NCI-H526 treated with DMSO at 0.1 percent for 48 hours (cell line): ENCODE measurements at regions not wholly inside any gene's neighbourhood (a gene's known extent, or its start where the extent isn't known, plus 50 kb on each side); places are given as distances from the start of the nearest gene placed in this dataset.

ENCODE experiments used
- DNase-seq: peaks from one replicate; lab custom pipeline; 2025; lab: John Stamatoyannopoulos, UW

DNA sequence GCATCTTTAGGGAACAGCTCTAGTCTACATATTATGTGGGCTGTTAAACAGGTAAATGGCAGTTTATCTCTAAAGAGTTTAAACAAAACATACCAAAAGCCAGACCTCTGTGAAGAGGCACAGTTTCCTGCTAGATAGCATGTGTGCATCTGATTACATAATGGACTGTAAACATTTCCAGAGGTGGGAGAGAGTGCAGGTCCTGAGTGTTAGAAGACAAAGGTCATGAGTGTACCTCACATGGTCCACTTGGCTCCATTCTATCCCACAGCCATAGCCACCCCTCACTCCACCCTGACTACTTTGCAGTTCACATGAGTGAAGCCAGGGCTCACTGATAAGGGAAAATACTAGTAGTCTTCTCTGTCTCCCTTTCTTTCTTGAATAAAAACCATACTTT is 233.4 kb downstream of the MTX2 start:
- no peak for DNase-seq

- DNase-seq, result no peak
Measured at GRCh38 chr2:176503776-176504175, 234.5 kb downstream of the MTX2 start.

- no peak for DNase-seq
Measured at GRCh38 chr2:176504440-176504839, 235.2 kb downstream of the MTX2 start.

GRCh38 chr2:176507786-176508185 is 238.5 kb downstream of the MTX2 start:
- DNase-seq, result no peak

DNA sequence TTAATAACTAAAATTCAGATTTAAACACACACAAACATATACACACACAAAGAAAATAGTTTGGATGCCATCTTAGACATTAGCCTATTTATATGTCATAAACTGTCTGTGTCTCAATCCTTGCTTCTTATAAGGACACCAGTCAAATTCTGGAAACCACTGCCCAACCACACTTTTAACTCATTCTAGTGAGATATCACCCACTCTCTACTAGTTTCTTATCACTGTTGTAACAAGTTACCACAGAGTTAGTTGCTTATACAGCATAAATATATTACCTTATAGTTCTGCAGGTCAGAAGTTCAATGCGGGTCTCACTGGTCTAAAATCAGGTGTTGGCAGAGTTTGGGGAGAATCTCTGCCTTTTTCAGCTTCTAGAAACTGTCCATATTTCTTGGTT is 239.1 kb downstream of the MTX2 start:
- no peak for DNase-seq

DNA sequence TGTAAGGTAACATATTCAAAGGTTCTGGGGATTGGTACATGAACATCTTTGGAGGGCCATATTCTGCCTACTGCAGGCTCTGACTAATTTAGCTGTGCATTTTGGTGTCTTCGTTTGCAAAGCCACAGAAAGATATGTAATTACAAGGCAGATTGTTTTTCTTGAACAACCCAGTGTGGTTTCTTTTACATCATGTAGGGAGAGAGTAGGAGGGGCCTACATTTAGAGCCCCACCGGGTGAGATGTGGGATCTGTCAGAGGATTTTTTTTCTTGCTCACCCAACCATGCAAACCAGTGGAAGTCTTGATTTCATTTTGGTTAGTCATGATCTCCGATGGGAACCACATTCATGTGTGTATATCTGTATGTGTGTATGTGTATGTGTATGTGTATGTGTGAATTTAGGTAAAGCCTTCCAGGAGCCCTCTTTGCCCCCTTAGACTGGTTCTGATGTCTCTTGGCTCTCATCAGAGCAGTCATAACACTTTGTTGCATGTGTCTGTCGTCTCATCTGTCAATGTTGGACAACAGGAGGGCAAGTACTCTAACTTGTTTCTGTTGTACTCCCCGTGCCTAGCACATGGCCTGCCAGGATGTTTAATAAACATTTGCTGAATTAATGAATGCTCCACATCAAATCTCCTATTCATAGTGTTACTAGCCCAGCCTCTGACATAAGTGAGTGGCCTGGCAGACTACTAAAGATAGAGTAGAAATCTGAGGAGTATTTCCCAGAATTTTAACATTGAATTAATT is 239.9 kb downstream of the MTX2 start:
- no peak for DNase-seq

GRCh38 chr2:176514276-176514675 is 245.0 kb downstream of the MTX2 start:
- DNase-seq, result no peak

DNA sequence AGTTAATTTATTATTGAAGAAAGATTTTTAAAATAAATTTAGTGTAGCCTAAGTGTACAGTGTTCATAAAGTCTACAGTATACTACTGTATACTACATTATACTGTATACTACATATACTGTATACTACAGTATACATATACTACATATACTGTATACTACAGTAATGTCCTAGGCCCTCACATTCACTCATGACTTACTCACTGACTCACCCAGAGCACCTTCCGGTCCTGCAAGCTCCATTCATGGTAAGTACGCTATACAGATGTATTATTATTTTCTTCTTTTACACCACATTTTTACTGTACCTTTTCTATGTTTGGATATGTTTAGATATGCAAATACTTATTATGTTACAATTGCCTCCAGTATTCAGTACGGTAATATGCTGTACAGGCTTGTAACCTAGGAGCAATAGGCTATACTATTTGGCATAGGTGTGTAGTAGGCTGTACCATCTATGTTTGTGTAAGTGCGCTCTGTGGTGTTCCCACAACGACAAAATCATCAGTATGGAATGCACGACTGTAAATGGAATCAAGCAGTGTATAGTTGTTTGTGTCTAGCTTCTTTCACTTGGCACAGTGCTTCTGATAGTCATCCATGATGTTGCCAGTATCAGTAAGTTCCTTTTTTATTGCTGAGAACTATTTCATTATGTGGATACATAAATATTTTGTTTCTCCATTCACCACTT is 245.7 kb downstream of the MTX2 start:
- DNase-seq, result peak; percentile 8

GRCh38 chr2:176516051-176516602 is 246.9 kb downstream of the MTX2 start:
- DNase-seq, result no peak

- no peak for DNase-seq
Measured at GRCh38 chr2:176518823-176519222, 249.6 kb downstream of the MTX2 start.

- no peak for DNase-seq
Measured at GRCh38 chr2:176521878-176522670, 252.8 kb downstream of the MTX2 start.

DNA sequence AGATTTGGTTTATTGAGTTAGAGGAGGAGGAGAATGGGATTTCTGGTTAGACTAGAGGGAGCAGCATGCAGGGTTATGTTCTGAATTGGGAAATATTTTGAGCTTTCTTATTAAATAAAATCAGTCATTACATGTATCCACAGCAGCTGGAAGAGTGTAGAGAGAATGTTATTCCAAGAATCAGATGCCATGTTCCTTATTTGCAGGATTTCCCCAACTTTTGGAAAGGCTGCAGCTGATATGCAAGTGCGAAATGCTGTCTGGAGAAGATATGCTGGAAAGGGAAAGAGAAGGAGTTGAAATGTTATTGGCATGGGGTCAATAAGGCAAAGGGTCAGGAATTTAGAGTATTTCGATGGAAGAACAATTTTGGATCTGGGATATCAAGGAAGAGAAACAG is 255.8 kb downstream of the MTX2 start:
- DNase-seq, result no peak

- no peak for DNase-seq
Measured at GRCh38 chr2:176526995-176527901, 258.0 kb downstream of the MTX2 start.

DNA sequence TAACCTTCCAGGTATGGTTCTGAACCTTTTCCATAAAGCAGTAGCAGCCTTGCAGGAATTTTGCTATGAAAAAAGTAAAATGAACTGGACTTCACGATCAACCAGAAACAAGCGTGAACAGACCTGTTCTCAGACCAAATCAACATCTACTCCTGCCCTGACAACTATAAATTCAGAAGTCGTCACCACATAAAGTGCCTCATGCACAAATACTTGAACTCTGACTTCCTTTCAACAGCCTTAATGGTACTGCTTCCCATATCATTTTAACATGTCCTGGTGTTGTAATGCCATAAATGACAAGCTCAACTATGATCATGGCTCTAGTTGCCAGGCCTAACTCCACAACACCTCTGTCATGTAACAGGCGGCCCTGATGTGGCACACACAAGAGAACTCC is 262.4 kb downstream of the MTX2 start:
- DNase-seq, result no peak

GRCh38 chr2:176533505-176534193 is 264.4 kb downstream of the MTX2 start:
- no peak for DNase-seq

- DNase-seq, result no peak
Measured at GRCh38 chr2:176534798-176535466, 265.7 kb downstream of the MTX2 start.

- DNase-seq, result no peak
Measured at GRCh38 chr2:176535467-176536113, 266.3 kb downstream of the MTX2 start.

GRCh38 chr2:176536439-176537133 is 267.3 kb downstream of the MTX2 start:
- DNase-seq, result no peak

DNA sequence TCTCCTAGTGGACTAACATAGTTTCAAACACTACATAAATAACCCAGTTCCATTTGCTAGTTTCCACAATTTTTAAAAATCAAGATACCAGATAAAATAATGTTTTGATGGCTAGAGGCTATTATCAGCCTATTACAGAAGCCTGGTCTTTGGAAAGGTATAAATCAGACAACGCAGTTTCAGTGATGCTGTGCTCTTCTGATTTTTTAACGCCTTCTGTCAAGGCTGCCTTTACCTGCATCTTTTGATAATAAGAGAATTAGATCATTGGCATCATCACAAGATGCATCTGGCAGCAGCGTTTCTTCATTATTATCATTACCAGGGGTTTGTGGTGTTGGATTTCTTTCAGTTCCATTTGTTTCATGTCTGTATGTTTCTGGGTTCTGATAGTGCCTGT is 268.7 kb downstream of the MTX2 start:
- DNase-seq, result no peak
